ENCODE measurements at regions not wholly inside any gene's neighbourhood (a gene's known extent, or its start where the extent isn't known, plus 50 kb on each side); places are given as distances from the start of the nearest gene placed in this dataset.

DNA sequence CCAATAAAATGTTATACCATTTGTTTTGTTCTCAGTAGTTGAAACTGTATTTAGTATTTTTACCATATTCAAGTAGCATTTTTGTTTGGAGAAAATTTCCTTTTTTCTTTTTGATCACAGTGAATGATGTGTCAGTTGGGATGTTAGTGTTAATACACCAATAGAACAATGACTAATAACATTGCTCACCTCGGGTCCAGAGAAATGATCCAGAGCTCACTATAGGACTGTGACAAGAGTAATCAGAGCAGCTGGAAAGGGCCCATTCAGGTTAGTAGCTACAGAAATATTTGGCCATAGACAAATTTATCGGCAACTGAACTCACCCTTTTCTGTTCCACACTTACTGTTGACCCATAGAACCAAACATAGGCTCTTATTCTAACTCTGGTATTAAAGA lies 989.2 kb downstream of the TLE4 start:
- no peak for TF ChIP-seq EZH2 (IDR thresholded peaks at IDR 0.05; ENCODE audit: borderline replicate concordance)
- TF ChIP-seq, protein P1, sequence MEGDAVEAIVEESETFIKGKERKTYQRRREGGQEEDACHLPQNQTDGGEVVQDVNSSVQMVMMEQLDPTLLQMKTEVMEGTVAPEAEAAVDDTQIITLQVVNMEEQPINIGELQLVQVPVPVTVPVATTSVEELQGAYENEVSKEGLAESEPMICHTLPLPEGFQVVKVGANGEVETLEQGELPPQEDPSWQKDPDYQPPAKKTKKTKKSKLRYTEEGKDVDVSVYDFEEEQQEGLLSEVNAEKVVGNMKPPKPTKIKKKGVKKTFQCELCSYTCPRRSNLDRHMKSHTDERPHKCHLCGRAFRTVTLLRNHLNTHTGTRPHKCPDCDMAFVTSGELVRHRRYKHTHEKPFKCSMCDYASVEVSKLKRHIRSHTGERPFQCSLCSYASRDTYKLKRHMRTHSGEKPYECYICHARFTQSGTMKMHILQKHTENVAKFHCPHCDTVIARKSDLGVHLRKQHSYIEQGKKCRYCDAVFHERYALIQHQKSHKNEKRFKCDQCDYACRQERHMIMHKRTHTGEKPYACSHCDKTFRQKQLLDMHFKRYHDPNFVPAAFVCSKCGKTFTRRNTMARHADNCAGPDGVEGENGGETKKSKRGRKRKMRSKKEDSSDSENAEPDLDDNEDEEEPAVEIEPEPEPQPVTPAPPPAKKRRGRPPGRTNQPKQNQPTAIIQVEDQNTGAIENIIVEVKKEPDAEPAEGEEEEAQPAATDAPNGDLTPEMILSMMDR (IDR thresholded peaks at IDR 0.05; ENCODE audit: poor library complexity), result no peak
- TF ChIP-seq EZH2phosphoT487 (IDR thresholded peaks at IDR 0.05; ENCODE audit: low read depth, severe bottlenecking, unreplicated experiment), result no peak

Data from hepatocyte (in vitro differentiated cells).